HG03342 (cell line): ENCODE measurements at regions not wholly inside any gene's neighbourhood (a gene's known extent, or its start where the extent isn't known, plus 50 kb on each side); places are given as distances from the start of the nearest gene placed in this dataset.

Experiments
- ATAC-seq: cut with Tn5 transposase; IDR thresholded peaks from one replicate; pipeline ENCODE4 v1.9.1; 2021; ENCODE audit warnings: mild to moderate bottlenecking, moderate library complexity; ENCODE audit not compliant: unreplicated experiment

GRCh38 chr2:64823794-64824193, 165.4 kb upstream of the SLC1A4 start:
- no peak for ATAC-seq

GRCh38 chr2:64825831-64826491, 163.2 kb upstream of the SLC1A4 start:
- ATAC-seq, result no peak

DNA sequence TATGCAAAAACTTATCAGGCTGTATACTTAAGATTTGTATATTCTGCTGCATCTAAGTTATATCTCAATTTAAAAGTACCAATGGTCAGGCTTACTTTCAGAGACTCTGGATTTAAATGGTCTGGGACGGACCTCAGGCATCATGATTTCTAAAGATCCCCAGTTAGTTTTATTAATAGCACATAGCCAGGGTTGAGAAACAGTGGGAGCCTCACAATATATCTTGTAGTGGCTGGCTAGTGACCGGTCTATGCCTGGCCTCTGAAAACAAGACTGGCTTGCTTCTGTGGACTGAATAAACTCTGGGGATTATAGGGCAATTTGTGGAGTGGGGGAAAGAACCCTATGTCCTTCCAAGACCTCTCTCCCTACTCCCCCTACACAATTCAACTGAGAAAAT, 162.5 kb upstream of the SLC1A4 start:
- no peak for ATAC-seq

DNA sequence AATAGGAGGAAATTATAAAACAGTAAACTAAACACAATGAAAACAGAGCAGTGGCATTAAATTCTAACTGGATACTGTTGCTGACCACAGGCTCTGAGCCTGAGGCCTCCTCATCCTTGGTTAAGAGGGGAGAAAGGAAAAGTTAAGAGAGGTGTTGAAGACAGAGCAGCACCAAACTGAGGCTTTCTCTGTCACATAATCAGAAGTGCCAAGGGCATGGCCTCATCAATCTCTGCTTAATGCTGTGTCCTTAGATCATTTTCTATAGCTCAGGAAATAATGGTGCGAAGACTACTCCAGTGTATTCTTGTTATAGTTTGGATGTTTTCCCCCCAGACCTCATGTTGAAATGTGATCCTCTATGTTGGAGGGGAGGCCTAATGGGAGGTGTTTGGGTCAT, 160.9 kb upstream of the SLC1A4 start:
- ATAC-seq, result no peak

GRCh38 chr2:64829525-64829924, 159.7 kb upstream of the SLC1A4 start:
- ATAC-seq, result no peak

DNA sequence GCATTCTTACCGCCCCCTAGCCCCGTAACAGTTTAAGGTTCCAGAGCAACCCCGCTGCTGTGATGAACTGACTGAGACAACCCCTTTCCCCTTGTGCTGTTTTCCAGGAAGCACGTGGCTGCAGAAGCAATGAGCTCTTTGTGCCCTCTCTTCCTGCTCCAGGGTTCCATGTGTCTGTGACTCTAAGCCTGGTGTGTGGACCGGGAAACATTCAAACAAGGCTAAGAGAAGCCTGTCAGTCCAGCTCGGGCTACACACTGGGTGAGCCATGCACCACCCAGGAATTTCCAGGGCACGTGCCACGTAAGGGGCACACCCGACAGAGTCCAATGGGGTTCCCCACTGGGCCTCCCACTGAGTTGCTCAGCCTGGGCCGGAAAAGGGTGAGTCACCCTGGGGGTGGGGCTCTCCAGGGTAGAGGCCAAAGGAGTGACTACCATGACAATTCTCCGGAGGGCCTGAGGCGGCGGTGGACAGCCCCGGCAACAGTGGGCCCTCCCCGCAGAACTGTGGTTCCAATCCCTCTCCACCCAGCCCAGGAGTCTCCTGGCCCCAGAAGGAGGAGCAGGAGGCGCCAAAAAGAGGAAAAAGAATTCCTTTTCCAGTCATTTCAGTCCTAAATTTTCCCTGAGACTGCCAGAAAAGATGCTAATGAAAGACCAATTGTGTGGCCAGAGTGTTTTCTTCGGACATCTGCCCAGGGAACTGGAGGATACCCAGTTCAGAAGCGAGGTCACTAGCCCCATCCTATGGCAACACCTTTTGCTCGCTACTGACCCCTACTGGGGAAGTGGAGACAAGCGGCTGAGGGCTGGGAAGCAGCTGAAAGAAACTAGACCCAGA, 157.8 kb upstream of the SLC1A4 start:
- peak; percentile 88 for ATAC-seq

DNA sequence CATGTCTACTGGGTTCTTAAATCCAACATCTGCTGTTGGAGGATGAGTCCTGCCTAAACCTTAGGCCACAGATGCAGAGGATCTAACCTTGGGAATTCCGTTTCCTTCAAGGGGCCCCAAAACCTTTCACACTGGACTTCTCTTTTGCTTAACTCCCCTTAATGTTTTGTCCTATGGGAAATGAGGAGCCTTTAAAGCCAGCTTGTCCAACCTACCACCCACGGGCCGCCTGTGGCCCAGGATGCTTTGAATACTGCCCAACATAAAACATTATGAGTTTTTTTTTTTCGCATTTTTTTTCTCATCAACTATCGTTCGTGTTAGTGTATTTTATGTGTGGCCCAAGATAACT, 157.2 kb upstream of the SLC1A4 start:
- ATAC-seq, result no peak

- ATAC-seq, result no peak
Observed at GRCh38 chr2:64832936-64833335, 156.3 kb upstream of the SLC1A4 start.

- ATAC-seq, result no peak
Observed at GRCh38 chr2:64836566-64836965, 152.6 kb upstream of the SLC1A4 start.

DNA sequence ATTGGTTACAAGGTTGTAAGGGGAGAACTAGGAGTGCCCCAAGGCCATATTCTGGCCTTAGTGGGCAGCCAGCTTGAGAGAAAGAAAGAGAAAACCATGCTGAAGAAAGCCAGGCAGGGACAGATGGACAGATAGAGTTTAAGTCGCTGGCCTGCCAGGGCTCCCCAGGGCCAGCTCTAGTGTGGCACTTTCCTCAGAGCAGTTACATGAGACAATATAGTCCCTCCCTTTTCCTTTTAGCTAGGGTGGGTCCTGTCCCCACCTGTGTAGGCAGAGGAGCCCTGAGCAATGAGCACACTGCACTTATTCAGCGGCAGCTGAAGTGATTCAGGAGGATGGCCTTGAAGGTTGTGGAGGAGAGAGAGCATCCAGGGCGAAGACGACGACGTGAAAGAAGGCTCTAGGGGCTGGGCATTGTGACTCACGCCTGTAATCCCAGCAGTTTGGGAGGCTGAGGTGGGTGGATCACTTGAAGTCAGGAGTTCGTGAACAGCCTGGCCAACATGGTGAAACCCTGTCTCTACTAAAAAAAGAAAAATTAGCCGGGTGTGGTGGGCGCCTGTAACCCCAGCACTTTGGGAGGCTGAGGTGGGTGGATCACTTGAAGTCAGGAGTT, 152.0 kb upstream of the SLC1A4 start:
- no peak for ATAC-seq

- no peak for ATAC-seq
Observed at GRCh38 chr2:64837925-64838641, 151.1 kb upstream of the SLC1A4 start.

DNA sequence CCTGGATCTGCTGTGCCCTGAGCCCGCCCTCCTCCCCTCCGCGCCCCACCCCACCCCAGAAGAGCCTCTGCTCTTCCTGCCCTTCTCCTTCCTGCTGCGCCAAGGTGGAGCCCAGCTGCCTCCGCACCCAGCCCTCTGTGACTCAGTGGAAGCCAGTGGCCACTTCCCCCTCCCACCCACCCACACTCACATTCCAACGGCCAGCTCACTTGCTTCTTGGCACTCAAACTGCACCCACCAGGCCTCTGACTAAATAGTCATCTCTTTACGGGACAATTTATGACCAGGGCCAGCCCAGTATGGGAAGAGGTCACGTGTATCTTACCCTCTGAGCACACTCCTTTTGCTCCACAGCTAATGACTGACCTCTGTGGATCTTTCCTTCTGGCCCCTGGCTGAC, 150.4 kb upstream of the SLC1A4 start:
- no peak for ATAC-seq

- peak; percentile 92 for ATAC-seq
Observed at GRCh38 chr2:64839844-64840243, 149.4 kb upstream of the SLC1A4 start.

- ATAC-seq, result no peak
Observed at GRCh38 chr2:64840426-64840881, 148.7 kb upstream of the SLC1A4 start.

DNA sequence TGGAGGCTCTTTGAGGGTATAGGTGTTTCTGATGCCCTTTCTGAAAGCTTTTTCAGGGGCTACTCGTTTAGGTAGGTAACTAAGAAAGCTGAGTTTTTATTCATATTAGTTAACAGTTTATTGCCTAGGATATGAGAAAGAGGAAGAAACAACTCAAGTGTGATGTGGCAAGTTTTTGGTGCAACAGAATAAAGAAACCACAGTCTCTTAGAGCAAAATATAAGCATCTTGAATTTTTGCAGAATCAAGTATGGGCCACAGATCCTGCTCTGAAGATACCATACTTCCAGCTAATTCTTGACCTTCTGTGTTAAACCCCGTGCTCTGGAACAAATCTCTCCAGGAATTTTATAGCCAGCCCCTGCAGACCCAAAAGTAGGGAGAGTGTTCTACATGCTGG, 147.7 kb upstream of the SLC1A4 start:
- ATAC-seq, result no peak

- ATAC-seq, result no peak
Observed at GRCh38 chr2:64842030-64842429, 147.2 kb upstream of the SLC1A4 start.

GRCh38 chr2:64844087-64844486, 145.1 kb upstream of the SLC1A4 start:
- no peak for ATAC-seq

DNA sequence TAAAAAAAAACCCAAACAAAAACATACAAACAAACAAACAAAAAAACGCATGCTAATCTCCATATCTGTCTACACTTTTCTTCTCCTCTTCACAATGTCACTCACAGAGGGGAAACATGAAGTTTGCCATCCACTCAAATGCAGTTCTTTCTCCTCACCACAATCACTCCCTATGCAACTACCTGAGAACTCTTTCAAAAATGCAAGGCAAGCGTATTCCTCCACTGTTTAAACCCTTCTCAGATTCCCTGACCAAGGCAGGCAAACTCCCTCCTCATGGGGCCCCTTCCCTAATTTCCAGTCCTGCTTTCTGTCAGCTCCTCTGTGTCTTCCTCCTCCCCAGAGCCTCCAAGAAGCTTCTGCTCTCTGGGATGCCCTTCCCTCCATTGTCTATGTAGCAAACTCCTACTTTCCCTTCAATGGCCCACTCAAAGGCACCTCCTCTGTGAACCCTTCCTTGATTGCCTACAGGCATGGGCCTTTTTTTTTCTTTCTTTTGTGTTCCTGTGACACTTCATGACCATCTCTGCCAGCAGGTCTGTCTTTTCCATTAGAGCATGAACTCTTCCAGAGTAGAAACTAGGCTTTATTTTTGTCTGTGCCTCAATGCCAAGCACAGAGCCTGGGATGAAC, 143.8 kb upstream of the SLC1A4 start:
- no peak for ATAC-seq

DNA sequence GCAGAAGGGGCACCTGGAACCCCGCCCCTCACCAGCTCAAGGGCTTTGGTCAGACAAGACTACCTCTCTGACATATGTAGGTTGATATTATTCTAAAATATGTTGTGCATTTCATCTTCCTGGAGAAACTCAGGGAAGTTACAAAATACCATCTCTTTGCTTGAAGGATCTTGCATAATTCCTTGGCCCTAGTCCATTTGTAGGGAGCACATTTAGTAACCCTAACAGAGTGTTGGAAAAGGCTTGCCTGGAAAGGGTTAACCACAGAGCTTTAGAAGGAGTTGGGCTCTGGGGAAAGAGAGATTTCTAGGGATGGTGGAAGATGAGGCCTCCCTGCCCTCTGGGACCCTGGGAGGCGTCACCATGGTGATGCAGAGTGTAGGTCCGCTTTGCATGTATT, 143.0 kb upstream of the SLC1A4 start:
- no peak for ATAC-seq

DNA sequence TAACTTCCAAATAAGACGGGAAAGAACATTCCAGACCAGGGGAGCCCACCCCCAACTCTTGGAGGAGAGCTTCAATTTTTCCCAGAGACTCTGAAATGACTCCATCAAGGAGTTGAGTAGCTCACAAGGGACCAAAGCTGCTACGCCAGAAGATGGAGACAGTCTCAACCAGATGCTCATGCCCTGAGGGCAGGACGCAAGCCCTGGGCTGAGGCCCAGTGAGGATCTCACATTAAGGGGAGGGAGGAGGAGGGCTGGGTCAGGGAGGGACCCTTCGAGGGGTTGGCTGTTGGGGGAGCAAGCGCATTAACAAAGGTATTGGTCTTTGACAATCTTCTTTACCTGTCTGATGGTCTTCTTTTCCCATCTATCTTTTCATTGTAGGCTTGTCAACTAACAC, 141.3 kb upstream of the SLC1A4 start:
- no peak for ATAC-seq

DNA sequence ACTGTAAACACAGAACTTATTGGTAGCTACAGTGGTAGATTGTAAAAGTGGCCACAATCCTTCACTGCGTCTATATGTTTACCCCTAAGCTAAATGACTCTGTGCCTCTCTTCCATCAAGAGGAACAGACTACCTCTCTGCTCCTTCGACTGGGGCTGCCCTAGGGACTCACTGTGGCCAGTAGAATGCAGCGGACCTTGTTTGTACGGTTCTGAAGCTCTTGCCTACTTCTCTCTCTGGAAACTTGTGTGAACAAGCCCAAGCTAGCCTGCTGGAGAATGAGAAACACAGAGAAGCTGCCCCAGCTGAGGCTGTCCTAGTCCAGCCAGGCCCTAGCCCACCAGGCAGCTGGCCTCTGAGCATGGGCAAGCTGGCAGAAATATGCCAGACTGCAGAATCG, 140.8 kb upstream of the SLC1A4 start:
- no peak for ATAC-seq
